HS-27A (cell line): ENCODE measurements at regions not wholly inside any gene's neighbourhood (a gene's known extent, or its start where the extent isn't known, plus 50 kb on each side); places are given as distances from the start of the nearest gene placed in this dataset.

Experiments used
- DNase-seq: peaks from one replicate; pipeline ENCODE4 v3.0.0-alpha.2; 2012; ENCODE audit warnings: low read depth, missing footprints

DNA sequence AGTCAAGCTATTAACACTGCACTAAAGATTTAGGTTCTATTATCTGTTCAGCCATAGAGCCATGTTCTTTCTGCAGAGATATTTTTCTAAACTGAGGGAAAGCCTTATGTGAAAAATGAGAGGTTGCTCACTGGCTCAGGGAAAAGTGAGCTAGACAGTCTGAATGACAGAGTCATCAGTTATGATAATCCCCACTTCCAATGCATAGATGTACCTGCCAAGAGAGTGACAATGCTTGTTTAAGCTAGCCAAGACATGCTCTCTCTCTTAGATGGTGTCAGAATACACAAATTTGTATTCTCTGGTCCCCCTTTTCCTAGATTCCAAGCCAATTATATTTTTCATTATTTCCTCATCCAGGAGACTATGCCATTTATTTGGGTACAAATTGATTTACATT, 176.9 kb upstream of the FRMD6 start:
- DNase-seq = no peak

DNA sequence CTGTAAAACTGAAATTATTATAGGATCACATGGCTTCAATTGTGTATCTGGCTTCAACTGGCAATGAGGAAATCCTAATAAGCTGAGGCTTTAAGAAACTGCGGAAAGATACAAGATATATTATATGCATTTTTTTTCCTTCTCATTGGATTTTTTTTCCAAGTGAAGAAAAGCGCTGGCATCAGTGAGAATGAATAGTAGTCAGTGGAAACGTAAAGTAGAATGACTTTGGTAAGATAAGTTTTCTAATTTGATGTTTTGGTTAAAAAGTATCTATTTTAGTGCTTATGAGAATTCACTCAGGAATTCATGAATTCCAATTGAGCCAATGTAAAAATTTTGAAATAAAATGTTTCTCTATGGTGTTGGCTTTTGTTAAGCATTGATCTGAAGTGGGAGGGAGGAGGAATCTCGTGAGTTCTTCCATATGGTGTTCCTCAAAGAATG, 173.5 kb upstream of the FRMD6 start:
- DNase-seq = no peak

DNA sequence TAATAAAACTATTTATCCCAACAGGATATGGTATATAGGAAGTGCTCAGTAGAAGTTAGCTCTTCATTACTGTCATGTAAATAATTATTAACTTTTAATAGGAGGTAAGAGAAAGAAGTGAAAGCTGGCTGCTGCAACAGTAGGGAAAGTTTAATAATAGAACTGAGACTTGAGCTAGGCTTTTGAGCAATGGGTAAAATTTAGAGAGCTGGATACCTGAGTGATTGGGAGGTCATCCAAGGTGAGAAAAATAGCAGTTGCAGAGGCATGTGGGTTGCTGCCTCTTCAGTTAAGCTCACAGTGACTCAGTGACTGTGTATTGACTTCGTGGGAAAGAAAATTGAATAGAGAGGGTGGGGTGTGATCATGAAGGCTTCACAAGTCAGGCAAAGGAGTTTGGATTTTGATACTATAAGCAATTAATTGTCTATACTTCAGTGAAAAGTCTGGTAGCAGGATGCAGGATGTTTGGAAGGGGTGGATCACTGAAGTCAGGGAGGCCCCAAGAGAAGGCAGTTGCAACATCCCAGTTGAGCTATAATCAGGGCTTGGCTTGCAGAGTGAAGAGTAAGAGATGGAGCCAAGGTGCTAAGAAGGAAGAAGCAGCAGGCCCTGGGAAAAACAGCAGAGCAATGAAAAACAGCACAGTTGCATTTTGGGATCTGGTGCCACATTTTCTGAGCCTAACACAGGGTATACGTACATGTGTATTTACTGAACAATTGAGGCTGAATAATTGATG, 172.0 kb upstream of the FRMD6 start:
- no peak for DNase-seq

DNA sequence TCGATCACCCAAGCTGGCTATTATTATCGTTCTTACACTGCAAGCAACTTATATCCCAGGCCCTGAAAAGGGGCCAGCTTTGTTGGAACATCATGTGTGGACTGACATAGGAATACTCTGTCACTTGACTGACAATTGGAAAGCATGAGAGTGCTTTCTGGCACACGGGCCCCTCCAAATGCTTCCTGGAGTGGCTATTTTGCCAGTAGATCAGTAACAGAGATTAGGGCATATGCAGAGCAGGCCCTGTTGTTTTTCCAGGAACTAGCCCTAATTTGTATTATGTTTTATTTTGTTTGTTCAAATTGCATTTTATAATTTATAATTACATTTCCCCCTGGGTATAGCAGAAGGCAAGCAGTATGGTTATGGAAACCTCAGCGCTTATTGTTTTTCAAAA, 170.1 kb upstream of the FRMD6 start:
- no peak for DNase-seq

DNA sequence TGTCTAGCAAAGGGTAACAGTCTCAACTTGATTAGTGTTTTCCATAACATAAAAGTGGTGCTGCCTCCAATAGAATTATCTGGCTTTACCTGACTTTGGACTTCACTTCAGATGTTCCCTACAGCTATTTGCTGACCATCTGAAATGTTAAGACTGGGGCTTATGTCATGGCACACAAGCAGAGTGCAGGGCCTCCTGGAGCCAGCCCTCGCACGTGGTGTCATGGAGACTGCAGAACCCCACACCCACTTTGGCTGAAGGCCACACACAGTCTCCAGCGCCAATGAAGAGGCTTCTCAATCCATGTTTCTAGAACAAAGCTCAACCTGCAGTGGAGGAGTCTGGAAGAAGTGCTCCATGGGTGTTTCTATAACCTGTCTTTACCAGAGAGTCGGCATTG, 169.6 kb upstream of the FRMD6 start:
- DNase-seq = no peak

DNA sequence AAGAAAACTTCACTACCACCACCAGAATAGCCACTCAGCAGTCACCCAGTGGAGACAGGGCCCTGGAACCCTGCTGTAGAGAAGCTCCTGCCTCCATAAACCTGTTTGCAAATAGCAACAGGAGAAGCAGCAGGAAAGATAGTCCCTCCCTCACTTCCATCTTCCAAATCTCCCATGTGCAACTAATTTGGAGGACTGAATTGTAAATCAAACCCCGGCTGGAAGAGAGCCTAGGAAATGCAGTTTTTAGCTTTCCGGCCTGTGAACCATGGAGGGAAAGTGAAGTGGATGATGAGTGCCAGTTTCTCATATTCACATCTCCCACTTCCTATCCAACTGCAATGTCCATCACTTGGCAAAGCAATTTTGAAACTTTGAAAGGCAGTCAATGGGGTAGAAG, 167.2 kb upstream of the FRMD6 start:
- no peak for DNase-seq

DNA sequence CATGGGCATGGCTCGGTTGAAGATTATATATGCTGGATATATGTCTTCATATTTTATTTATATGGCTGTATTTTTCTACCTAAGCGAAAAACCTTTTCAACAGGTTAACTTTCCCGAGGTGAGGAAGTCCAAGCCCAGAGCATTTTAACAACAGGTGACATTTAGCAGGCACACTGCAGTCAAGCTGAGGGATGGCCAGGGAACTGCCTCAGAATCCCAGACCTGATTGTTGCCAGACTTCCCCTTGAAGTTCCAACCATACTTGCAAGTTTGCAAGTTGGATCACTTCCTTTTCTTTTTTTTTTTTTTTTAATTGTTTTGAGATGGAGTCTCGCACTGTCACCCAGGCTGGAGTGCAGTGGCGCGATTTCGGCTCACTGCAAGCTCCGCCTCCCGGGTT, 166.0 kb upstream of the FRMD6 start:
- DNase-seq = no peak

DNA sequence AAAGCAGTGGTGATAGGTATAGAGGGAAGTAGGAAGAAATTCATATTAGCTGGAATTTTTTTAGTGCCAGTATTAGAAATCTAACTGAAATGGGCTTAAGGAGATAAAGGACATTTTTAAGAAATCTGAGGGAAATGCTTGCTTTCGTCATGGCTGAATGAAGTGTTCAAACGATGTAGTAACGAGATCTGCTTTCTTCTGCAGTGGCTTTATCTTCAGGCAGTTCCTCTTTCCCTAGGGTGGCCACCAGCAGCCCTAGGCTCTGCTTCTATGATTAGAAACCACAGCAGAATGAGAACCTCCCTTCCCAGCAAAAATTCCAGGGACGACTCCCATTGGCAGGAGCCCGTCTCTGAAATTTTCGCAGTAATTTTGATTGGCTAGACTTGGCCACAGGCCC, 163.9 kb upstream of the FRMD6 start:
- DNase-seq = no peak

DNA sequence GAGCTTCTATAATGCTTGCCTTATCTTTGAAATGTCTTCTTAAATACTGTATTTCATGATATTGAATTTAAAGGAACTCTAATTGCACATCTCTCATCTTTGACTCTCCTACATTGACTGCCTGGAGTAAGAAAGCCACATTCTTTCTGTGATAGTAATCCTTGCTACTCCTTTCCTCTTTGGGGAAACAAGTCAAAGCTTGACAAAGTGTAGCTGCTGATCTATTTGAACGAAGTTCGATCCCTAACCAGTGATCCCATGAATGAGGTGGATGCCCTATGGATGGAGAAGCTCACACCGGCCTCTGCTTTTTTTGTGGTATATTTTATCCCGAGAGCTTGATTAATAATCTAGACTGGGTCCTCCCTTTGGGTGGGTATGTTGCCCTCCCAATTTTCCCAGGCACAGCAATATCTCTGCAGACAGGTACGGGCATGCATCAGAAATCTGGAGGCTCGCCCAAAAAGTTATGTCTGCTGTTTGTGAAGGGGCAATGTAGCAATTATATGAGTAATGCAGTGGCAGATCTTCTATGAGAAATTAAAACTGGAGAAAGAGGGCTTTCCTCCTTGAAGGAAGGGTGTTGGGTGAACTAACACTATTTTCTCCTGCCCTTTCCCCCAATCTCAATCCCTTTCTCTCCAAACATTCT, 163.0 kb upstream of the FRMD6 start:
- no peak for DNase-seq

DNA sequence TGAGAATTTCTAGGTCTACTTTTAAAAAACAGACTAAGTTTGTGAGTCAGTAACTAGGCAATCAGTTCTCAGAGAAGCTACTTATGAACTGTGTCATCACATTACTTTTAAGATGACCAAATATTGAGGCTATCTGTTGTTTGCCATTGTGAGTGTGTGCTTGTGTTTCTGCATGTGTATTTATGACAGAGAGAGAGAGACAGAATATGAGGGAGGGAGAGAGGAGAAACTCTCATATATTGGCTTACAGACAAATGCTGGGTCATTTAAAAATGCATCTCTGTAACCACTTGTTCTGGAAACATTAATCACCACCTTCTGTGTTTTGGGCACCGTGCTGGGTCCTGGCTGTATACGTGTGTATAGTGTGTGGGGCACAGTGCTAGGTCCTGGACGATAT, 161.5 kb upstream of the FRMD6 start:
- no peak for DNase-seq

DNA sequence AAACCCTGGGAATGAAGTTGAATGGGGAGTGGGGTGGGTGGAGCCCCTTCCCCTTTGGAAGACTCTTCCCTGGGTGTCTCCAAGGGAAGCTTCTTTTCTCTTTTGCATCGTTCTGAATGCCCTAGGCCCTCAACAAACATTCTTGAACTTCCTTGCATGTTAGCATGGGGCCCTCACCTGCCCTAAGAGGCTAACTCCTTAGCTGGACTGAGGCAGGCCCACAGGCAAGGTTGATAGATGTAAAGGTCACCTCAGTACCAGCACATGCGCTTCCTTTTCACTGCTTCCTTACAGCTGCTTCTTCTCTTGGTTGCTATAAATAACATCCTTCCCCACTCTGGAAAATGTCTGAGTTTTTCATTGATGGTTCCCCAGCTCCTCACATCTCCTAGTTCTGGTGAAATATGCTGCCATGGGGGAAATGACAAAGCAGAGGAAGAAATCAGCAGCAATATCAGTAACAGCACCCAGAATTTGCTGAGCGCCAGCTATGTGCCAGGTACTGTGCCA, 160.6 kb upstream of the FRMD6 start:
- DNase-seq = no peak

DNA sequence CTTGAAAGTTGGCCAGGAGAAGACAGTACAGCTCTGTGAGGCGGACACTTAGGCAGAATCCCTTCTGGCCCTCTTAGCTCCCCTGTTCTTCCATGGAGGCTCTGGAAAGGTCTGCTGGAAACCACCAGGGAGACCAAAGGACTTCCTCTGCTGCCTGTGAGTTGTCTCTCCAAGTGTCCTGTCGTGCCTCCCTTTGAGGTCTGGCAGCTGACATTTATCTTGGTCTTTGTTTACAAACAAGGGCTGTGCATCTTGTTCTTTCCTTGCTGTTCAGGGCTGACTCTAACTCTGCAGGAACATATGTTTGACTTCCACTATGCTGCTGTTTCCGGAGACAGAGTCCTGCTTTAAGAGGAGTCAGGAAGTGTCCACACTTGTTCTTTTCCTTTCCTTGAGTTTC, 159.9 kb upstream of the FRMD6 start:
- no peak for DNase-seq

DNA sequence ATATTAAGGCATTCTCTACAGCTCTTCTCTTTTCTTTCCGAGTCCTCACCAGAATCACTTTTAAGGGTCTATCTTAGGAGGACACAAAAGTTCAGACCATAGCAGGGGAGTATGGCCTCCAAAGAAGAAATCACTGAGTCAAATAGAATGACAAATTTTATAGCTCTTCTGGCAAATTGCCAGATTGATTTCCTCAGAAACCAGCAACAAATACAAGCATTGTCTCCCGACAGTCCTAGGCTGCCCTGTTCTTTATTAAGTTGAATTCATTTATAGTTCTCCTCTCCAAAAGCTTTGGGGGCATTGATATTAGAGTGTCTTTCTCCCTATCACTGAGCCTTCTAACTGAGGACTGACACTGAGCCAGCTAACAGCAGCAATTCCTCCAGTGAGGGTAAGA, 156.4 kb upstream of the FRMD6 start:
- no peak for DNase-seq

DNA sequence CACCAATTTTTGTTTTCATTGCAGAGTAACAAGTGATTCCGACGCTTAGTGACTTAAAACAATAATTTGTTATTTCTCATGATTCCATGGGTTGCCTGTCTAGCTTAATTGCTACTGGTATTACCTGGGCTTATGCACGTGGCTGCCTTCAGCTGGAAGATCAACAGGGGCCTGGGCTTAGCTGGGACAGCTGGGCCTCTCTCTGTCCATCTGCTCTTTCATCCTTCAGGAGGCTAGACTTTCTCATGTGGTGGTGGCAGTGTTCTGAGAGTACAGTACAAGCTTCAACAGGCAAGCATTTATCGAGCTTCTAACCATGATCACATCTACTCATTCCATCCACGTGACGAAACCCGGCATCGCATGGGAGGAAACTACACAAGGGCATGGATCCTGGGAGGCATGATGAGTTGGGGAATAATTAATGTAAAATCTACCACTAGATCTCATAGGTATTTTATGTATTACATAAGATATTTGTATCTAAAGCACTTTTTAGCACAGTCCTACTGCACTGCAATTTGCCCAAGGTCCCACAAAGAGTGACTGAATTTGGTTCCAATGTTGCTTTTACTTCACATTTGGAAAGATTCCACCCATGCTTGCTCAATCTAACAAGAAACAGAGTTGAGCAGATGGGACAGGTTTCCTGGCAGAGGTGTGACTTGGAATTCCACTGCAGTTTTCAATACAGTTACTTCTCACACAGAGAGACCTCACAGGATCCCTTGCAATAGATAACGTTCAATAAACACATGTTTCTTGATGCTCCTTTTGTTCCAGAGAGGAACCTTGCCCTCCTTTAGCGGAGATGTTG, 153.1 kb upstream of the FRMD6 start:
- DNase-seq = no peak

DNA sequence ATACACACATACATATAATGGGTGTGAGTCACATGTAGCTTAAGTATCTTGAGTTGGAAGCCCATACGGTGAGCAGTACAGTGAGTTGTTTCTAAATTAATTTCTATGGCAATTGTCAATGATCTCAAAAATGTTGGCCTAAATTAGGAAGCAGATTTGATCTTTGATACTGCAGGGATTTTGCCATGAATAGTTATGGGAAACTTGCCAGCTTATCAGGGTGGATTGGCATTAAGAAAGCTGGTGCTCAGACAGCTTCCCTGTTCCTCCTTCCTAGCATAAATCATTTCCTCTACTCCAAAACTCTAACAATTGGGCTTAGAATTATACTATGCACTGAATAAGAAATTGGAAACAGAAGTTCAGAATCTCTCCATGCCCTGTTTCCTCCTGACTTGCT, 150.9 kb upstream of the FRMD6 start:
- no peak for DNase-seq

DNA sequence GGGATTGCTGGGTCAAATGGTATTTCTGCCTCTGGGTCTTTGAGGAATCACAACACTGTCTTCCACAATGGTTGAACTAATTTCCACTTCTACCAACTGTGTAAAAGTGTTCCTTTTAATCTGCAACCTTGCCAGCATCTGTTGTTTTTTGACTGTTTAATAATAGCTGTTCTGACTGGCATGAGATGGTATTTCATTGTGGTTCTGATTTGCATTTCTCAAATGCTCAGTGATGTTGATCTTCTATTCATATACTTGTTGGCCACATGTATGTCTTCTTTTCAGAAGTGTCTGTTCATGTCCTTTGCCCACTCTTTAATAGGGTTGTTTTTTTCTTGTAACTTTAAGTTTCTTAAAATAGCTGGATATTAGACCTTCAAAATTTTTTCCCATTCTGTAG, 150.0 kb upstream of the FRMD6 start:
- no peak for DNase-seq

DNA sequence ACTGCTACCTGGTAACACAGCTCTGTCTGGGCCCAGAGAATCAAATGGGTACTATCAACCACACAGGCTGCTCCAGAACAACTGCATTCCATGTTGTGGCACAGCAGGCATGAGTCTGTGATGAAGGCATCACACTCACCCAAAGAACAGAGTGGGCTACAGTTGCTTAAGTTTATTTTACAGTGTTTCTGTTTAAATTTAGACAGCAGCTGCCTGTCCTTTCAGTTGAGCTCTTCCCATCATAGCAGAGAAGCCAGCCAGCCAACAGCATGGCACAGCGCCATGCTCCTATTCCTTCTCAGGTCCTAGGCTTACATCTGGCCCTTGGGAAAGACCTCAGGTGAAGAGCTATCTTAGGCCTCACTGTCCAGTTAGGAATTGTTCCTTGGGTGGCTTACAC, 147.0 kb upstream of the FRMD6 start:
- DNase-seq = no peak

DNA sequence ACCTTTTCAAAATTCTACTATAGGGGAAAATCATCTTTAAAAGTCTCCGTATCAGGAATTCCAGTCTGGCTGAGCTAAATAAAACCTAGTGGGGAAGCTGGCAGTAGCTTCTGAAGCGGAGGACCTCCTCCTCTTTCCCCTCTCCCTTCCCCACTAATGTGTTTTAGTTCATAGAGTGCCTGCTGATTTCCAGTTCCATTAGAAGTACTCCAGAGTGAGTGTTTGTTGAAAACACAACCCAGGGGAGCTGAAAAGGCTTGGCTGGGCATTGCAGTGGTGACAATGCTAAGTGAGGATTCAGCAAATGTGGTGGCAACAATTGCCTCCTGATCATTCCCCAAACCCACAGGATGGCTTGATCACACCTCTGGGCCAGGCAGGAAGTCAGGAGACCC, 144.2 kb upstream of the FRMD6 start:
- no peak for DNase-seq

DNA sequence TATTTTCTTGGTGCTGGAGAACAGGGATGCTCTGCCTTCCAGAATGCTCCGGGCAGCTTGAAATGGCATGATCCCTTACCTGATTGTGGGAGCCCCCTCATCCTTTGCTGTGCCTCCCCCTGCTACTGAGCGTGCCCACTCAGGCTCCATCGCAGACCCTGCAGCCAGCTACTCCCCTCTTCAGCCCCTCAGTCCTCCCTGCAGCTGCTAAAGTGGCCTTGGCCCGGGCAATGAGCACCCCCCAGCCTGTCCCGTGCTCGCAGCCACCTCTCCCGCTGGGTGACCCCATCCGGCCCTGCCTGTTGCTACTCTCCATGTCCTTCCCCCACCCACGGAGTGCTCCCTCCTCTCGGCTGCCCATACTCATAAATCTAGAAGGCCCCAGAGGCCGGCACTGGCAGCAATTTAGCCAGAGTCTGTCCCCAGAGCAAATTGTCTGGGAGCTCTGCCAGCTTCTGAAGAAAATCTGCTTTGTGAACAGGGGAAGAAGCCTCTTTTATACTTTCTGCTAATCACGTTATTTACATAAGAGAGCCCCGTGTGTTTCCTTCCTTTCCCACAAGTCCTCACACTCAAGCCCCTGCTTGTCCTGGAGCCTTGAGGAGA, 143.7 kb upstream of the FRMD6 start:
- DNase-seq = no peak

DNA sequence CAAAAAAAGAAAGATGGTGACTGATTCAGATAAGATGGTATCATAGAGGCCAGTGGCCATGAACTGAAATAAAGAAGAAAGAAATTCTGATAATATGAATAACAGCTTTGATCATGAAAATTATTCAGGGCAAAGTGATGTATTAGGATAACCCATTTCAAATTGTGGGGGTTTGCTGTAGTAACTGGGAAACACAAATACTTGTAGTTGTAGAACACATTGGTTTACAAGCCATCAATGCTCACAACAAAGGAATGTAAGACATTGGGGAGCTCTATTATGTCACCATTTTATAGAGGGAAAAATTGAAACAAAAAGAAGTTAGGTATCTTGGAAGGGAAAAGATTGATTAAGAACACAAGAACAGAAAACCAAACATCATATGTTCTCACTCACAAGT, 140.4 kb upstream of the FRMD6 start:
- no peak for DNase-seq

DNA sequence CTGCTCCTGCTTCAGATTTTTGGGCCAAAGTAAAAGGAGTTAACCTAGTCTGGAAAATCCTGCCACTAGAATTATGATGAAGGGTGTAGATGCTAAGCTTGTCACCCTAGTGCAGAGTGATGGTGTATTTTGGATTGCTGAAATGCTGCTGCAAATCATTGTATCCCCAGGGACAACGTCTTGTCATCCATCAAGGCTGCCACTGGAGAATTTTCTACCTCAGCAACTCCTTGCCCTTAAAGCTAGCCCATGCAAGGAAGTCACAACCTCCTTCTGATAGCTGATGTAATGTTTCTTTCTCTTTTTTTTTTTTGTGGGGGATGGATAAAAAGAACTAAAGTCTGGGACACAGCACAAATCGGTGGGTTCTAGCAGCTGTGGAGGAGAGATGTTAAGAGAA, 139.4 kb upstream of the FRMD6 start:
- no peak for DNase-seq

DNA sequence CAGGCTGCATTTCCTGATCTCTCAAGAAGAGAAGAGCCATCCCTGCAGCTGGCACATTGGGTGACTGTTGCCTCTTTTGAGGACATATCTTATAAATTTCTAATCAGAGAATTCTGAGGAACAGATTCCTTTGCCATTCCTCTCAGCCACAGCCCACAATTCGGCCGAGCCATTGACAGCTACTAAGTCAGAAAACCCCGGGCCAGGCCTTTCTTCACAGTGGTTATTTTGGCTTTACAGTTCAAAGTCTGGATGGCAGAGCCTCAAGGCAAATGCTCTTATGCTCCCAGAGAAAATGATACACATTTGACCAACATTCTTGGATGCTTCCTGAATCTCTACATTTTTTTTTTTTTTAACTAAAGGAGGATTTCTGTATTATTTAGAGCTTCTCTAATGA, 138.4 kb upstream of the FRMD6 start:
- DNase-seq = no peak

DNA sequence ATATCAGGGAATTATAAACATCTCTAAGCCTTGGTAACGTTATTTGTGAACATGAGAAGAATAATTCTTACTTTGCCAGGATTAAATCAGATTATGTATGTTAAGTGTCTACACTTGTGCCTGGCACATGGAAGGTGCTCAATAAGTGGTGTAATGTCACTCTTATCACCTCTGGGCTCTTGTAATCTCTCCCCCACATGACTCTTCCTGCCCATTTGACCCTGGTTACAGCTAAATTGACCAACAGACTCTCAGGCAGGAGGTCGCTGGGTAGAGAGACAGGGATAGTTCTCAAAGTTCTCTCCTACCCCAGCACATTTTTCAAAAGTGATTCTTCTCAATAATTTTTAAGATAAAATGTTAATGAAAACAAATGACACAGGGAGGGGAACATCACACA, 137.8 kb upstream of the FRMD6 start:
- DNase-seq = no peak
